Prostate gland (tissue), 2 donors: ENCODE measurements at regions not wholly inside any gene's neighbourhood (a gene's known extent, or its start where the extent isn't known, plus 50 kb on each side); places are given as distances from the start of the nearest gene placed in this dataset.

ENCODE experiments used
- CTCF ChIP-seq, 4 experiments: fragments of 200-600 bp in 2 of 4; fragments of 450-650 bp in 2 of 4; sonication (generic) in 2 of 4; IDR thresholded peaks; 1 replicate in 3 of 4; 2 replicates in 1 of 4; pipeline ENCODE4 v1.5.1; 2016 to 2019; ENCODE audit warnings: antibody characterized with exemption in 4 of 4, mild to moderate bottlenecking in 2 of 4, moderate library complexity in 2 of 4
- POLR2A ChIP-seq: fragments of 450-650 bp; IDR thresholded peaks from one replicate; pipeline ENCODE4 v1.6.1; 2016; ENCODE audit warnings: antibody characterized with exemption, mild to moderate bottlenecking
- POLR2AphosphoS5 ChIP-seq: sonication (generic); formaldehyde crosslinking; IDR thresholded peaks from one replicate; pipeline ENCODE4 v1.6.1; 2017; ENCODE audit warnings: antibody characterized with exemption

DNA sequence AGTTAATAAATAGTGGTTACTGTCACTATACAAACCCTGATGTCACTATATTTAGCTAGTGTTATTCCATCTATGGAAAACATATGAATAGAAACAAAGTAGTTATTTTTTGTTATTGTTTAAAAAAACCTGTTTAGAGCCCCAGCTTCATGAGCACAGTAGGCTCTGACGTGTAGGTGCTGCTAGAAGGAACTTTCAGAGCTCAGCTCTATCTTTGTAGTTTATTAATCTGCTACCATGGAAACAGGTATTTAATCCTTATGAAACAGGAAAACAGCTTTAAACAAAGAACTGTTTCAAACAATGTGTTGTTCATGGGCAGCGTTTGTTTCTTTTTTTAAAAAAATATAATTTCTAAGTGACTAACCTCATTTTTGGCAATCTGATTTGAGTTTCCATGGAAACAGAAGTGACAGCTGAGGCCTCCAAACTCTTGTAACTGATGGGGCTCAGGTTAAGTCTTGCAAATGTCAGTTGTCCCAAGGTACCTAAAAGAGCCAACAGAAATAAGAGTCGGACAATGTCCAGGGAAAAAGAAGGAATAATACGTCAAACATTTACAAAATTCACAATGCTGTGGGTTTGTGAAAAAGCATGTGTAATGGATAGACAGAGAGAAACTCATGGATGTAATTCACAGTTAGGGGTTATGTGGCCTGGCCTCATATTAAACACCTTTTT is 162.0 kb upstream of the C21orf91 start:
- TF ChIP-seq POLR2A (no peak), CTCF (IDR thresholded peaks at IDR 0.05) (no peak), POLR2AphosphoS5 (no peak)
